ENCODE measurements at regions not wholly inside any gene's neighbourhood (a gene's known extent, or its start where the extent isn't known, plus 50 kb on each side); places are given as distances from the start of the nearest gene placed in this dataset.

DNA sequence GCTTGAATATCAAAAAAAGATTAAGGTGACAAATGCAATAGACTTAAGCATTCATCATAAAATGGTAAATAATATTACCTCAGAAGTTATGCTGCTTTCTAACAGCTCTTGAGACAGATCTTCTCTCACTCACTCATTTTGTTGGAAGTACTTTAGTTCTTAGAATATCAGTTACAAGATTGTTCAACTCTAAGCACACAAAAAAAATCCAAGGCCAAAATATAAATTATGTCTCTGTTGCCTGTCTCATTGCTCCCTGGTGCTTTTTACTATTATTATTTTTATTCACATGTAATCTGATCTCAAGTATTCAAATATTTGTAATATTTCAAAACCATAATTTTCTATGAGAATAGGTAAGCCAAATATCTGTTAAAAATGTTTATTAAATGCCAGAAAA, 259.4 kb upstream of the HSF2 start:
- no peak overlapping the region for H3K4me3 ChIP-seq (ENCODE audit: low read depth, low read length)
- no peak for TF ChIP-seq CTCF (IDR thresholded peaks at IDR 0.05; ENCODE audit: borderline replicate concordance, insufficient read depth, low read depth, low read length)

DNA sequence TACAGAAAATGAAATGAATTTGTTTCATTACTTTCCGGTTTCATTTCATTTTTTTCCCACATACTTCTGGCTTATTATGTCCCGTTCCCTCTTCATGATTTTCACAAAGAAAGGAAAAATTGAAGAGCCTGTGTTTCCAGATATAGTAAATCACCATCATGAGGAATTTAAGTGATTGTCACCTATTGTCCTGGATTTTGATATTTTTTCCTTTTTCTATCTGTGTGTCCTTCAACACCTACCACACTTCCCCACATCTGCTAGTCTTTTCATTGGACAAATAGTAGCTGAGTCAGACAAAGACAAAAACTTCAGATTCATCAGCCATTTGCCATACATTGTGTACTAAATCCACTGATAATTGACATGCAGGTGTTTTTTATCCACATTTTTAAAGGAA, 258.2 kb upstream of the HSF2 start:
- no peak for TF ChIP-seq CTCF (IDR thresholded peaks at IDR 0.05; ENCODE audit: borderline replicate concordance, insufficient read depth, low read depth, low read length)
- H3K4me3 ChIP-seq (ENCODE audit: low read depth, low read length) = no peak overlapping the region

GRCh38 chr6:122143813-122144601, 255.4 kb upstream of the HSF2 start:
- H3K4me3 ChIP-seq (ENCODE audit: low read depth, low read length) = no peak overlapping the region
- no peak for TF ChIP-seq CTCF (IDR thresholded peaks at IDR 0.05; ENCODE audit: borderline replicate concordance, insufficient read depth, low read depth, low read length)

- no peak for TF ChIP-seq CTCF (IDR thresholded peaks at IDR 0.05; ENCODE audit: borderline replicate concordance, insufficient read depth, low read depth, low read length)
- no peak overlapping the region for H3K4me3 ChIP-seq (ENCODE audit: low read depth, low read length)
Observed at GRCh38 chr6:122145246-122145645, 254.2 kb upstream of the HSF2 start.

- no peak for TF ChIP-seq CTCF (IDR thresholded peaks at IDR 0.05; ENCODE audit: borderline replicate concordance, insufficient read depth, low read depth, low read length)
- H3K4me3 ChIP-seq (ENCODE audit: low read depth, low read length) = no peak overlapping the region
Observed at GRCh38 chr6:122145741-122146240, 253.7 kb upstream of the HSF2 start.

- TF ChIP-seq CTCF (IDR thresholded peaks at IDR 0.05; ENCODE audit: borderline replicate concordance, insufficient read depth, low read depth, low read length) = no peak
- H3K4me3 ChIP-seq (ENCODE audit: low read depth, low read length) = no peak overlapping the region
Observed at GRCh38 chr6:122147291-122147690, 252.2 kb upstream of the HSF2 start.

DNA sequence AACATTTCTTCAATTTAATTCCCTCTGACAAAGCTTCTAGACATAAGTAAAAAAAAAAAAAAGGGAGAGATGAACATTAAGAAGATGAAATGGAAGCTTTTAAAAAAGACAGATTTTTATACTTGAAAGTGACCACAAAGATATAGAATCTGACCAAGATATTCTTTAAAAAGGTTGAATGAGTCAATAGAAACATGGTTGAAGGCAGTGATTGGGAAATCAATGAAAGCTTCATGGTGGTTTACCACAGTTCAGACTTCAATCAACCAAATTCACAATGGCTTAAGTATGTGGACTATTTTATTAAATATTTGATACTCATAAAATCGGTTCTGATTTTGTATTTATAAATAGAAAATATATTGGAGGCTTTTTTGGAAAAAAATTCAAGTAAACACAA, 248.4 kb upstream of the HSF2 start:
- H3K4me3 ChIP-seq (ENCODE audit: low read depth, low read length) = no peak overlapping the region
- no peak for TF ChIP-seq CTCF (IDR thresholded peaks at IDR 0.05; ENCODE audit: borderline replicate concordance, insufficient read depth, low read depth, low read length)
